ENCODE measurements at regions not wholly inside any gene's neighbourhood (a gene's known extent, or its start where the extent isn't known, plus 50 kb on each side); places are given as distances from the start of the nearest gene placed in this dataset.

GRCh38 chr3:18888370-18888769 lies 259.9 kb upstream of the KCNH8 start:
- TF ChIP-seq CTCF (conservative IDR thresholded peaks at IDR 0.05; ENCODE audit: low read depth, low read length) = no peak
- no peak for TF ChIP-seq MAFK (IDR thresholded peaks at IDR 0.05; ENCODE audit: low read depth, low read length)
- TF ChIP-seq POLR2A (IDR thresholded peaks at IDR 0.05; ENCODE audit: low read depth, low read length) = no peak
- no peak for TF ChIP-seq RFX5 (IDR thresholded peaks at IDR 0.05; ENCODE audit: low read depth, low read length)
- TF ChIP-seq SMC3 (IDR thresholded peaks at IDR 0.05; ENCODE audit: low read depth, low read length) = no peak
- no peak for TF ChIP-seq CHD1 (IDR thresholded peaks at IDR 0.05; ENCODE audit: low read depth, low read length)
- no peak for TF ChIP-seq USF2 (IDR thresholded peaks at IDR 0.05; ENCODE audit: low read depth, low read length)
- TF ChIP-seq MXI1 (IDR thresholded peaks at IDR 0.05; ENCODE audit: borderline replicate concordance, low read depth, low read length) = no peak
